ENCODE measurements at regions not wholly inside any gene's neighbourhood (a gene's known extent, or its start where the extent isn't known, plus 50 kb on each side); places are given as distances from the start of the nearest gene placed in this dataset.
A peak's percentile ranks its signal among the peaks of the same experiment; 100 is the strongest.

- no peak overlapping the region for H3K4me3 ChIP-seq (ENCODE audit: low read depth, low read length)
- peaks cover 6% of the 10 kb centered on the region for H3K27me3 ChIP-seq (ENCODE audit: control insufficient read depth, insufficient read depth, low read length)
- no peak for DNase-seq (ENCODE audit: low read depth)
- no peaks in the 10 kb centered on the region for H3K36me3 ChIP-seq (ENCODE audit: control insufficient read depth, insufficient read depth, low read length)
- POLR2A ChIA-PET: no interaction called here
- CTCF ChIA-PET: interaction anchor here (2.4 to 4.6 kb wide), 2 partner anchors 10 to 134 kb away, joined by 7 to 31 read pairs; no protein-coding TSS in a partner anchor
- TF ChIP-seq CTCF (IDR thresholded peaks at IDR 0.05; ENCODE audit: insufficient read depth, low read depth, low read length): no peak
Measured at GRCh38 chr6:27761391-27761790, 150.8 kb downstream of the OR2B2 start.

DNA sequence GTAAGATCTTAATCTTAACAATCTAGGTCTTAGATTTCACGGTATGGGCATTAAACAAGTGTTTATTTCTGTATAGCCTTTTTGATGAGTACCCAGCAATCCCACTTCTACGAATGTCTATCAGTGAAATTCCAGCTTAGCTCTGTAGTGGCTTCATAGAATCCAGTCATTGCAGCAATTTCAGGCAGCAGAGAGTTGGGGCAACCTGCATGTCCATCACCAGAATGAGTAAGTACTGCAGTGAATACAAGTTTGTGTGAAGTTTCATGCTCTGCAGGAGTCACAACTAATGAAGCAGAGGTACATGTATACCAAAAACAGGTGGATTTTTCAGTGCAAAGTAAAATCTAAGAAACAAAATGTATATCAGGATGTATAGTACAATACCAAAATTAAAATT is 151.7 kb downstream of the OR2B2 start:
- Histone ChIP-seq H3K4me3 (ENCODE audit: low read depth, low read length) (no peak overlapping the region), H3K36me3 (ENCODE audit: control insufficient read depth, insufficient read depth, low read length) (no peaks in the 10 kb centered on the region), H3K27me3 (ENCODE audit: control insufficient read depth, insufficient read depth, low read length) (peaks cover 5% of the 10 kb centered on the region)
- CTCF ChIA-PET: interaction anchor here (0.8 to 4.6 kb wide), 3 partner anchors 11 to 135 kb away, joined by 3 to 31 read pairs (median 7); no protein-coding TSS in a partner anchor
- POLR2A ChIA-PET: no interaction called here
- DNase-seq (ENCODE audit: low read depth): no peak
- TF ChIP-seq CTCF (IDR thresholded peaks at IDR 0.05; ENCODE audit: insufficient read depth, low read depth, low read length): no peak

- Histone ChIP-seq H3K27me3 (ENCODE audit: control insufficient read depth, insufficient read depth, low read length) (peaks cover 5% of the 10 kb centered on the region), H3K36me3 (ENCODE audit: control insufficient read depth, insufficient read depth, low read length) (no peaks in the 10 kb centered on the region), H3K4me3 (ENCODE audit: low read depth, low read length) (no peak overlapping the region)
- TF ChIP-seq CTCF (IDR thresholded peaks at IDR 0.05; ENCODE audit: insufficient read depth, low read depth, low read length): no peak
- ChIA-PET POLR2A (no interaction called here), CTCF (interaction anchor here (0.8 to 4.6 kb wide), 3 partner anchors 12 to 135 kb away, joined by 3 to 31 read pairs (median 7); no protein-coding TSS in a partner anchor)
- no peak for DNase-seq (ENCODE audit: low read depth)
Measured at GRCh38 chr6:27759930-27760329, 152.3 kb downstream of the OR2B2 start.

DNA sequence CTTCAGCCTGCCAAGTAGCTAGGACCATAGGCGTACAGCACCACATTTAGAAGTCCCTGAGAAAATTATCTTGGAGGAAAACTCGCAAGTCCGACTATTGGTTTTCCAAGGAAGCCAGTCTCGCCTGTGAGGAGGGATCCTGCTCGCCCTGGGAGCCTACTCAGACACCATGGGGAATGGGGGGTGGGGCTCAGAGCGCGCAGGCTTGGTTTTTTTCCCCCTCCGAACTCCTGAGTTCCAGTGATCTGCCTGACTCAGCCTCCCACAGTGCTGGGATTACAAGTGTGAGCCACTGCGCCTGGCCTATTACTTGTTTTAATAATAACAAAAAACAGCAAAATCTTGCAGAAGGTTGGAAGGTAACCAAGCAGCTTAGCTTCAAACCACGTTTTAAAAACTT is 153.7 kb downstream of the OR2B2 start:
- ChIA-PET POLR2A (no interaction called here), CTCF (interaction anchor here (0.6 to 4.6 kb wide), 3 partner anchors 13 to 631 kb away, joined by 4 to 31 read pairs (median 5); no protein-coding TSS in a partner anchor)
- no peak for DNase-seq (ENCODE audit: low read depth)
- Histone ChIP-seq H3K4me3 (ENCODE audit: low read depth, low read length) (no peak overlapping the region), H3K36me3 (ENCODE audit: control insufficient read depth, insufficient read depth, low read length) (no peaks in the 10 kb centered on the region), H3K27me3 (ENCODE audit: control insufficient read depth, insufficient read depth, low read length) (peaks cover 5% of the 10 kb centered on the region)
- TF ChIP-seq CTCF (IDR thresholded peaks at IDR 0.05; ENCODE audit: insufficient read depth, low read depth, low read length): no peak

GRCh38 chr6:27757307-27757706 is 154.9 kb downstream of the OR2B2 start:
- Histone ChIP-seq H3K4me3 (ENCODE audit: low read depth, low read length) (peak overlapping the region; percentile 35), H3K36me3 (ENCODE audit: control insufficient read depth, insufficient read depth, low read length) (no peaks in the 10 kb centered on the region), H3K27me3 (ENCODE audit: control insufficient read depth, insufficient read depth, low read length) (peaks cover 5% of the 10 kb centered on the region)
- TF ChIP-seq CTCF (IDR thresholded peaks at IDR 0.05; ENCODE audit: insufficient read depth, low read depth, low read length): no peak
- POLR2A ChIA-PET: interaction anchor here (0.5 kb wide), 1 partner anchor 1888 kb away, joined by 4 read pairs; no protein-coding TSS in a partner anchor
- CTCF ChIA-PET: interaction anchor here (1.0 to 2.1 kb wide), 2 partner anchors 15 to 39 kb away, joined by 3 to 13 read pairs; no protein-coding TSS in a partner anchor
- DNase-seq (ENCODE audit: low read depth): no peak
